Spleen (tissue), 7 donors: ENCODE measurements at regions not wholly inside any gene's neighbourhood (a gene's known extent, or its start where the extent isn't known, plus 50 kb on each side); places are given as distances from the start of the nearest gene placed in this dataset.

Source experiments
- CTCF ChIP-seq, 11 experiments: fragments of 200-600 bp in 7 of 11; fragments of 450-650 bp in 4 of 11; sonication (generic) in 4 of 11; IDR thresholded peaks in 8 of 11; conservative IDR thresholded peaks in 3 of 11; 1 replicate in 7 of 11; 2 replicates in 4 of 11; pipeline versions ENCODE4 v1.4.0 to v1.8.0; 2016 to 2021; ENCODE audit warnings: antibody characterized with exemption in 11 of 11, inconsistent platforms in 4 of 11, mild to moderate bottlenecking in 1 of 11
- POLR2A ChIP-seq, 3 donors: fragments of 450-650 bp; IDR thresholded peaks; one replicate each; pipeline ENCODE4 v1.5.1; 2017; ENCODE audit warnings: antibody characterized with exemption in 3 of 3, mild to moderate bottlenecking in 1 of 3
- donor health status: DM: no; HTN: no; CAD: no; lungs with moderate emphysema.
- donor health status: DM: no; HTN: no; CAD: no.
- donor health status: DM: no; HTN: no; CAD: no.

- no peak for TF ChIP-seq CTCF (IDR thresholded peaks at IDR 0.05 in 8 of 11, conservative IDR thresholded peaks at IDR 0.05 in 3 of 11)
- no peak for TF ChIP-seq POLR2A (IDR thresholded peaks at IDR 0.05)
Measured at GRCh38 chr13:33679658-33680012, 138.3 kb upstream of the RFC3 start.
